ENCODE measurements at regions not wholly inside any gene's neighbourhood (a gene's known extent, or its start where the extent isn't known, plus 50 kb on each side); places are given as distances from the start of the nearest gene placed in this dataset.

GRCh38 chr3:181329024-181329423, 339.5 kb upstream of the DNAJC19 start (continued):
- TF ChIP-seq REST (tag by site-specific recombination; IDR thresholded peaks at IDR 0.05) (no peak), ZBTB26 (tag by site-specific recombination; optimal IDR thresholded peaks at IDR 0.05) (no peak), ZSCAN18 (tag by site-specific recombination; IDR thresholded peaks at IDR 0.05) (peak; percentile 72; the same call in 1 of the 2 replicates), ZFHX2 (tag by site-specific recombination; conservative IDR thresholded peaks at IDR 0.05) (peak; percentile 42; the same call in 1 of the 2 replicates), ZNF174 (tag by site-specific recombination; IDR thresholded peaks at IDR 0.05) (0 out of 2 replicates have a peak, but pooled peaks have one; percentile 49), ZNF473 (tag by site-specific recombination; IDR thresholded peaks at IDR 0.05) (no peak), ZNF654 (tag by site-specific recombination; IDR thresholded peaks at IDR 0.05; ENCODE audit: low read depth) (peak; percentile 22; the same call in 1 of the 2 replicates), ZFP3 (tag by site-specific recombination; IDR thresholded peaks at IDR 0.05; ENCODE audit: low read depth) (0 out of 2 replicates have a peak, but pooled peaks have one; percentile 22), ZSCAN23 (tag by site-specific recombination; IDR thresholded peaks at IDR 0.05) (peak; percentile 99), ZNF114 (tag by site-specific recombination; IDR thresholded peaks at IDR 0.05) (no peak), ZNF623 (tag by site-specific recombination; IDR thresholded peaks at IDR 0.05) (no peak), ZNF747 (tag by site-specific recombination; IDR thresholded peaks at IDR 0.05) (no peak), CTCF (tag by site-specific recombination; IDR thresholded peaks at IDR 0.05) (no peak), FEZF1 (tag by site-specific recombination; IDR thresholded peaks at IDR 0.05) (peak; percentile 100), ZNF76 (tag by site-specific recombination; IDR thresholded peaks at IDR 0.05; ENCODE audit: borderline replicate concordance, low read depth) (peak; percentile 77), HIC1 (tag by site-specific recombination; IDR thresholded peaks at IDR 0.05) (peak; percentile 95), PRDM2 (tag by site-specific recombination; IDR thresholded peaks at IDR 0.05; ENCODE audit: borderline replicate concordance) (no peak), ZNF692 (tag by site-specific recombination; IDR thresholded peaks at IDR 0.05) (peak; percentile 86), ZNF223 (tag by site-specific recombination; IDR thresholded peaks at IDR 0.05) (0 out of 2 replicates have a peak, but pooled peaks have one; percentile 16), YY2 (tag by site-specific recombination; IDR thresholded peaks at IDR 0.05) (peak; percentile 60; the same call in 1 of the 2 replicates), ZNF133 (tag by site-specific recombination; IDR thresholded peaks at IDR 0.05) (no peak), ZEB2 (tag by site-specific recombination; IDR thresholded peaks at IDR 0.05) (peak; percentile 99)

All from HEK293 (cell line).